GM18868 (cell line): ENCODE measurements at regions not wholly inside any gene's neighbourhood (a gene's known extent, or its start where the extent isn't known, plus 50 kb on each side); places are given as distances from the start of the nearest gene placed in this dataset.
A peak's percentile ranks its signal among the peaks of the same experiment; 100 is the strongest.

ENCODE experiments used
- ATAC-seq: cut with Tn5 transposase; IDR thresholded peaks from one replicate; pipeline ENCODE4 v1.9.1; 2021; ENCODE audit warnings: mild to moderate bottlenecking, moderate library complexity; ENCODE audit not compliant: unreplicated experiment

DNA sequence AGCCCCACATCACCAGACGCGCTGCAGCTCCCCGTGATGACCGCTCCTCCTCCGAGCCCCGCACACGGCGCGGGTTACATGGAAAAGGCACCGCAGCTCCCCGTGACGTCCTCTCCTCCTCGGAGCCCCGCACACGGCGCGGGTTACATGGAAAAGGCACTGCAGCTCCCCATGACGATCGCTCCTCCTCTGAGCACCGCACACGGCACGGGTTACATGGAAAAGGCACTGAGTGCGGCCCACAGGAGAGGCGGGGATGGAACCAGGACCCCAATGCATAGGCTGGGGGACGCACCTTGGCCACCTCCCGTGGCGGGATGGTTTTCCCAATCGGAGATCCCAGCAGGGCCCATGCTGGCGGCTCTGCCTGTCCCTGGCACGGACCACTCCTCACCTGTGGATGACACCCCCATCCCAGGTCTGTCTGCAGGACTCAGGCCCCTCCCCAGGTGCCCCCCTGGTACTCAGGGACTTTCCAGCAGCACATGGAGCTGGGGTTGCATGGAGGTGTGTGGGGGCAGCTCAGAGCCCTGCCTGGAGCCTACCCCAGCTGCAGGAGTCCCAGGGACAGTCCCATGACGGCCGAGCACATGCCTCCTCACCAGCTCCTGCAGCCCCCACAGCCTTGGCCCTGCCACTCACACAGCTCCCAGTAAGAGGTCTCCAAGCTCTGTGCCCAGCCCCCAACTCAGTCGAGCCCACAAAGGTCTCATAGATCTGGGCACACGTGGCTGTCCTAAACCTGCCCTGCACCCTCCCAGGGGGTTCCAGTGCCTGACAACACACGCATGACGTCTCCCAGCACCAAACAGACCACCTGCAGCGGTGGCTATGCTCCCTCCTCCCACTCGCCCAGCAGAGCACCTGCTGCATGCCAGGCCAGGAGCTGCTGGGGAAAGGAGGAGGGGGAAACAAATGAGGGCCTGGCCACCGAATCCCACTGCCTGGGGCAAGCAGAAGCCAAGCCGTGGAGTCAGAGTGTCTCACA lies 166.6 kb downstream of the BRD1 start:
- peak; percentile 49 for ATAC-seq

DNA sequence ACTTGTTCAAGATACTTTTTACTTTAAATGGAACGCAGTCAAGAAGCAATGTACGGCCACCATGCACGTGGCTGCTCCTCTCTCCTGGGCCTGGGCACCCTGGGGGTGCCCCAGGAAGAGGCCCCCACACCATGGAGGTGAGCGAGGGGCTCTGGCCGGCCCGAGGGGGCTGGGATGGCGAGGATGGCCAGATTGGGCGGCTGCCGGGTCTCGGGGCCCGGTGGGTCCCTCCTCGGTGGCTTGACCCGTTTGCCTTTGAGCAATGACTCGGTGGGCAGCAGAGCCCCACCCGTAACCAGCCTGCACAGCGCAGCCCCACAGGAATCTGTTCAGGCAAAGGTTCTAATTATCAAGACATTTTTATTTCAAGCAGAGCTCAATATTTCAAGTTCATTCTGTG lies 167.4 kb downstream of the BRD1 start:
- ATAC-seq = no peak

GRCh38 chr22:49659924-49660315 lies 167.8 kb downstream of the BRD1 start:
- no peak for ATAC-seq

DNA sequence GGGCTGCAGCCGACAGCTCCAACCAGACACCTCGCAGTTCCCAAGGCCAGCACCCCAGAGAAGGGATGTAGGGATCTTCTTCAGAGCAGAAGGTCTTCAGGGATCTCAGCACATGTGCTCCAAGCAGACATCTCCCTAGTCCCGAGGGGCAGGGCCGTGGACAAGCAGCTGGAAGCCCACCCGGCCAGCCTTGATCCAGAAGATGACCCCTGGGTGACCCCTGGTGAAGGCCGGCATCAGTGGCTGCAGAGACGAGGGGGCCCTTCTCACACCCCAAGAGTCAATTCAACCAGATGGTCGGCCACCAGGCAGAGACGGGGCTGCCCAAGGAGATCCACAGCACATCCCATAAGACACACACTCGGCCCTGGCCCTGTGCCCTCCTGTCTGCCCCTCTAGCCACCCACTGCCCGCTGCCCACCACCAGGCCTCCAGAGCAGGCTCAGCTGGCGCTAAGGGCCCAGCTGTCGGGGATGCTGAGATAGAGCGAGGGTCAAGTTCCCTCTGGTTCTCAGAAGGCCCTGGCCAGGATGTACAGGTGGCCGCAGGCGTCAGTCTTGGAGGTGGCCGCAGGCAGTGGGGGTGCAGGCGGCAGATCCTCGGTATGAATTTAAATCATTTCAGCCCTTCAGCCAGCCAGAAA lies 168.3 kb downstream of the BRD1 start:
- no peak for ATAC-seq

DNA sequence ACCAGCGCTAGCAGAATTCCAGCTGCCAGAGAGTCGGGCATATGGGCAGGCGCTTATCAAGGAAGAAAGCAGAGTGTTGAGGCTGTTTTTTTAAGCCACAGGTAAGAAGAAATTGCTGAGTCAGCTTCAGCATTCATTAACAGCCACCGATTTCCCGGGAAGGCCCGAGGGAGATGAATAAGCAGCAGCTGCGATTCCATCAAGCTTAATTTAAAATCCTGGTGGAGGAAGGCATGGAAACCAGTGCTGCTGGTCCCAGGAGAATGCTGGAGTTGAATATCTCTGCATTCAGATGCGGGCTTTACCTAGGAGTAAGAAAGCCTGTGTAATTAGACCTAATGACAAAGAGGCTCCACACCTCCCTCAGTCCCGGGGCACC lies 168.8 kb downstream of the BRD1 start:
- no peak for ATAC-seq

DNA sequence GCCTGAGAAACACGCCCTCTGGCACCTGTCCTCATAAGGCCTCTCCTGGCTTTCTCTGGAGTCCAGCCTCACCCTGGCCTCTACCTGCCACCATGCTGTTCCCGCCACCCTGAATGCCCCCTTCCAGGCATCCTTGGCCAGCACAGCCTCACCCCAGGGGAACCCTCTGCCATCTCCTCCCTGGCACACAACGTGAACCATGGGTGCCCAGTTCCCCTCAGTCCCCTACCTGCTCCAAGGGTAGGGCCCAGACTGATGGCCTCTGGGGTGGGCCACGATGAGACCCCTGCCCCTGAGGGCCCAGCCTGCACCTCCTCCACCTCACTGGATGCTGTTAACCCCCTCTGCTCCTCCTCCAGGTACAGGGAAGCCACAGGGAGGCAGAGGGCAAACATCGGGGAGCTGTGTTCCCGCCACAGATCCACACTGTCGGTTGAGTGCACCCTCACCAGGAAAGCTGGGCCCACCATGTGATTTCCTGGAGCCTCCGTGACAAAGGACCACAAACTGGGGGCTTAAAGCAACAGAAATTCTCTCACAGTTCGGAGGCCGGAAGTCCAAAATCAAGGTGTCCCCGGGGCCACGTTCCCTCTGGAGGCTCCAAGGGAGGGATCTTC lies 169.6 kb downstream of the BRD1 start:
- ATAC-seq = no peak

- peak; percentile 55 for ATAC-seq
Observed at GRCh38 chr22:49657275-49657973, 170.2 kb downstream of the BRD1 start.

DNA sequence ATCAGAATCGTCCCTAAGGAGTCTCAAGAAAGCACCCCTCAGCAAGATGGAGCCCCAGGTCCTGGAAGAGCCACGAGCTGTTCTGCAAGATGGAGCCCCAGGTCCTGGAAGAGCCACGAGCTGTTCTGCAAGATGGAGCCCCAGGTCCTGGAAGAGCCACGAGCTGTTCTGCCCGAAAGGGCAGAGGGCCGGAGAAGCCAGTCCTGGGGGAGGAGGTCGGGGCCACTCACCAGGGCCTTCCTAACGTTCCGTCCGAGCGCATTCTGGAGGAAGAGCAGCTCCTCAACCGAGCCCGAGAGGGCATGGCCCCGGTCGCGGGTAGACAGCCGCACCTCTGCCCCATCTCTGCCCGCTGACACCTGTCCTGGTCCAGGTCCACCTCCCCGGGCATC lies 170.8 kb downstream of the BRD1 start:
- ATAC-seq = peak; percentile 47

GRCh38 chr22:49656291-49656851 lies 171.3 kb downstream of the BRD1 start:
- no peak for ATAC-seq

GRCh38 chr22:49655168-49655812 lies 172.4 kb downstream of the BRD1 start:
- ATAC-seq = no peak

DNA sequence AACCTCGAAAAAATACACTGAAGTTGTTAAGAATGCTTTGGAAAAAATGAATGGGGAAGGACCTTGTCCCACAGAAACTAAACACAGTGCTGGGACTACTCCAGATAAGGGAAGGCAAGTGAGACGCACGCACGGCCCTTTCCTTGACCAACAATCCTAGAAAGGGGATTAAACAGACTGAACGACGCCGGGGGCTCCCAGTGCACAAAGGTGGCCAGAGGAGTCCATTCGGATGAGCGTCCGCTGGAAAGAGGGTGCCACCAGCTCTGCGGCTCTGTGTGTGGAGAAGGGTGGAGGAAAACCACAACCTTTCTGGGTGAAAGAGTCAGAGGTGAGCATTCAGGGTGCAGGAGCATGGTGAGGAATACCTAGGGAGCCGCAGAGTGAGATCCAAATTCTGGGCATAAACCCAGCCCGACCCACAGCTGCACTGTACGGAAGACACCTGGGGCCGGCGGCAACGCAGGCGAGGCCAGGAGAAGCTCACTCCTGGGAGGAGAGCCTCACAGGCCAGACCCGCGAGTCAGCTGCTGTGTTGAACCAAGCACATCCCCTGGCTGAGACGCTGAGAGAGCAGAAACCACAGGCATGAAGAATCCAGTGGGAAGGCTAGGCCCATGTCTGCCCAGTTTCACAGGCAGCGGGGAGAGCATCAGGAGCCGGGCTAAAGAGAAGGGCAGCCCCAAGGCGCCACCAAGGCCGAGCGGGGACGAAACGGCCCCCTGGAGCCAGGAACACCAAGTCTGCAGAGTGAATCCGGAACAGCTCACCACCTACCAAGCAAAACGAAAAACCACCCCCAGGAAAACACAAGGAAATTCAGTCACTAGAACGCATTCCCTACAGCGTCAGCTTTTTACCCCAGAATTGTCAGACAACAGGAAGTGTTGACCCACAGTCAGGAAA lies 177.1 kb downstream of the BRD1 start:
- no peak for ATAC-seq

DNA sequence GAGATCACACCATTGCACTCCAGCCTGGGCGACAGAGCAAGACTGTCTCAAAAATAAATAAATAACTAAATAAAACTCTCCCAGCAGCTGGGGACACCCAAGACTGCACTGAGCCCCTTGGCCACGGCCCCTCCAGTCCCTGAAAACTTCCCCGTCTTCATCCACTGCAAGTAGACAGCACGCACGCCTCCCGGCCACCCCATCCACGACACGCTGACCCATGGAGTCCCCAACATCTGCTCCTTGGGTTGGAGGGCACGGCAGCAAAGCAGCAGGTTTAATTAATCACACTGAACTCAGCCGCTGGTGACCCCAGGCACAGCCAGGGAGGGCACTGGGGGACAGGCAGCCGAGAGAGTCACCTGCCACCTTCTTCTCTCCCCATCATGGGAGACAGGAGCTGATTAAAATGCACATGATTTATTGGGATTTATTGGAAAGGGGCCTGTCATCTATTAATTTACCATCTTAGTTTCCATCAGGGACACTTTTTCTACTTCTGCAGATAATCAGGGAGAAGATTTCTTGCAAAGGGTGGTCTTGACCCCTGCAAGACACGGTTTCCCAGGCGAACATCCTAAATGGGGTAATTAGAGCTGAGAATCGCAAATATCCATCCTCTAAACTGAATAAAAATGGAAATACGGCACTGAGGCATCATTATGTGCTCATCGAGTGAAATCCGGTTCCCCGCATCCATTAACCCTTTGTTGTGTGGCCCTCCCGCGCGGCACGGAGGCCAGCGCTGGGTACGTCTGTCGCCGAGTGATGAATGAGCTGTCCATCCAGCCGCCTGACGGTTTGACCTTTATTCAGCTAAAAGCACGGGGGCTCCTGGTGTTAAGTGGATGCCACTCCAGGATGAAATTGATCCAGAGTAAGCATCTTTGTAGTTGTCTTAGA lies 178.3 kb downstream of the BRD1 start:
- ATAC-seq = no peak

DNA sequence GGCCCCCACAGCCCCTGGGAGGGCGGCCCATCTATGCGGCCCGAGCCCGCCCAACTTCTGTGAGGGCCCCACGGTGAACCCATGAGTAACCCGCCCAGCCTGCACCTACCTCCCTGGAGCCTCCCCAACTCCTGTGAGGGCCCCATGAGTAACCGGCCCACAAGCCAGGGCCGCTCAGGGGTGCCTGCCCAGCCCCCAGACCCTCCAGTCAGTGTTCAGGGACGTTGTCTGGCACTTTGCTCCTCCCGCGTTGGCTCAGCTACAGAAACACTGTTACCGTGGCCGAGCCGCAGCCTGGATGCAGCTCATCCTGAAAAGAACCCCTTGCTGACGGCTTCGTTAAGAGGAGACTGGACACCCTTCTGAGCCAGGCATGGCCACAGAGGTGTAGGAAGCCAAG lies 179.6 kb downstream of the BRD1 start:
- no peak for ATAC-seq

DNA sequence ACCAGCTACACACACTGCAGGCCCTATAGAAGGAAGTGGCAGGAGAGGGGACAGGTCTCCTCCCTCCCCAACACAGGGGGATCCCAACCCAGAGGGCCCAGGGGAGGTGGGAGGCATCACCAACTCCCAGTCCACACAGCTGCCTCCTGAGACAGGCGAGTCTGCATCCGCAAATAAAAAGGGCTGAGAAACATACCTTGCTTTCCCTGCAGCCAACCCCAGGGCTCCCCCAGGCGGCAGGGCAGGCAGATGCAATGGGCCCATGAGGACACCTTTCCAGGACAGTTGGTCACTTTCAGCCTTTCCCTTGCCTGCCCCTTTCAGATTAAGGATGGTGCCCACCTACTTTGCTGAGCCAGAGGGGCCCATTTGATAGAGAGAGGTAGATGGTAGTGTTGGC lies 180.0 kb downstream of the BRD1 start:
- ATAC-seq = no peak

GRCh38 chr22:49646876-49647275 lies 180.8 kb downstream of the BRD1 start:
- ATAC-seq = no peak

GRCh38 chr22:49645791-49646550 lies 181.7 kb downstream of the BRD1 start:
- no peak for ATAC-seq

DNA sequence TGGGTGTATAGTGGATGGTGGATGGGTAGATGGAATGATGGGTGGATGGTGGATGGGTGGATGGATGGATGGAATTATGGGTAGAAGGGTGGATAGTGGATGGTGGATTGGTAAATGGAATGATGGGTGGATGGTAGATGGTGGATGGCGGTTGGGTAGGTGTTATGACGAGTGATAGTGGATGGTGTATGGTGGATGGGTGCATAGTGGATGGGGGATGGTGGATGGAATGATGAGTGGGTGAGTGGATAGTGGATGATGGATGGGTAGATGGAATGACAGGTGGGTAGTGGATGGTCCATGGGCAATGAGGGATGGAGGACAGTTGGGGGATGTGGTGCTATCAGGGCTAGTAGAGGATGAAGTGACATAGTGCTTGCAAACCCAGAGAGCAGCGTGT lies 182.4 kb downstream of the BRD1 start:
- no peak for ATAC-seq

DNA sequence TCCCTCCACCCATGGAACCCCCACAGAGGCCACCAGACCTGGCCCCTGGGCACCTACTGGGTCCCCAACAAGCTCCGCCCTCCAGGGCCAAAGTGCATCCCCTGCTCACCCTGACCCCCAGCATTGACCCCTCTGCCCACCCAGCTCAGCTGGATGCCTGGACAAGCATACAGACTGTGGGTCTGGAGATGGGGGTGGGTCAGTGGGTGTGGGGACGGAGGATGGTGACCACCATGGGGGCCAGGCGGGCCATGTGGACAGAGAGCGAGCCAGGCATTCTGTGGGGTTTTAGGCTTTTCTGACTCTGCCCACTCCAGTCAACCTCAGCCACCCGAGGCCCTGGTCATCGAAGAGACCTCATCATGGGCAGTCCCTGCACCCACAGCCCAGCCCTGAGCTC lies 183.7 kb downstream of the BRD1 start:
- ATAC-seq = no peak
